D721Med (cell line): ENCODE measurements at regions not wholly inside any gene's neighbourhood (a gene's known extent, or its start where the extent isn't known, plus 50 kb on each side); places are given as distances from the start of the nearest gene placed in this dataset.

ENCODE experiments used
- DNase-seq: peaks from one replicate; pipeline ENCODE4 v3.0.0; 2011; ENCODE audit warnings: low spot score; ENCODE audit not compliant: insufficient read length
- FAIRE-seq: peaks from 2 replicates; lab custom pipeline; 2011; peaks lifted over from hg19 to GRCh38; lab: Jason Lieb, UNC
- TF ChIP-seq, protein P1 (sequence below): IDR thresholded peaks from 2 replicates; pipeline ENCODE4 v1.5.1; 2012; ENCODE audit warnings: mild to moderate bottlenecking, control low read depth; ENCODE audit not compliant: insufficient read depth; ENCODE audit errors: missing control alignments

DNA sequence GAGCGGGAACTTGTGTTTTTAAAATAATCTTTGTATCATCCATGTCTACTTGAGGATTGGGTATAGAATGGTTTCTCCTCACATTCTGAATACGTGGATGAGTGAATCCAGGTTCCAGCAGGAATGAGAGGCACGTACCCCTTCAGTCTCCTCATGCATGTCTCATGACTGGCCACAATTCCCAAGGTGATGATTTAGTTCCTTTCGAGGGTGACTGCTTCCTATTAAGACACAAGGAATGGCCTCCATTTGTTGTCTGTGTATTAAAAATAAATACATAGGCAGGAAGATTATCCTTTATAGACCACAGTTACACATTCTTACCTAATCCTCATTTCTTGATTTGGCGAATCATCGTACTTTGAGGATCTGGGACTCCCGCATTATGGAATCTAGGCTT, 217.0 kb upstream of the LRIG1 start:
- FAIRE-seq (no peak), DNase-seq (no peak)
- TF ChIP-seq, protein P1, sequence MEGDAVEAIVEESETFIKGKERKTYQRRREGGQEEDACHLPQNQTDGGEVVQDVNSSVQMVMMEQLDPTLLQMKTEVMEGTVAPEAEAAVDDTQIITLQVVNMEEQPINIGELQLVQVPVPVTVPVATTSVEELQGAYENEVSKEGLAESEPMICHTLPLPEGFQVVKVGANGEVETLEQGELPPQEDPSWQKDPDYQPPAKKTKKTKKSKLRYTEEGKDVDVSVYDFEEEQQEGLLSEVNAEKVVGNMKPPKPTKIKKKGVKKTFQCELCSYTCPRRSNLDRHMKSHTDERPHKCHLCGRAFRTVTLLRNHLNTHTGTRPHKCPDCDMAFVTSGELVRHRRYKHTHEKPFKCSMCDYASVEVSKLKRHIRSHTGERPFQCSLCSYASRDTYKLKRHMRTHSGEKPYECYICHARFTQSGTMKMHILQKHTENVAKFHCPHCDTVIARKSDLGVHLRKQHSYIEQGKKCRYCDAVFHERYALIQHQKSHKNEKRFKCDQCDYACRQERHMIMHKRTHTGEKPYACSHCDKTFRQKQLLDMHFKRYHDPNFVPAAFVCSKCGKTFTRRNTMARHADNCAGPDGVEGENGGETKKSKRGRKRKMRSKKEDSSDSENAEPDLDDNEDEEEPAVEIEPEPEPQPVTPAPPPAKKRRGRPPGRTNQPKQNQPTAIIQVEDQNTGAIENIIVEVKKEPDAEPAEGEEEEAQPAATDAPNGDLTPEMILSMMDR = no peak

DNA sequence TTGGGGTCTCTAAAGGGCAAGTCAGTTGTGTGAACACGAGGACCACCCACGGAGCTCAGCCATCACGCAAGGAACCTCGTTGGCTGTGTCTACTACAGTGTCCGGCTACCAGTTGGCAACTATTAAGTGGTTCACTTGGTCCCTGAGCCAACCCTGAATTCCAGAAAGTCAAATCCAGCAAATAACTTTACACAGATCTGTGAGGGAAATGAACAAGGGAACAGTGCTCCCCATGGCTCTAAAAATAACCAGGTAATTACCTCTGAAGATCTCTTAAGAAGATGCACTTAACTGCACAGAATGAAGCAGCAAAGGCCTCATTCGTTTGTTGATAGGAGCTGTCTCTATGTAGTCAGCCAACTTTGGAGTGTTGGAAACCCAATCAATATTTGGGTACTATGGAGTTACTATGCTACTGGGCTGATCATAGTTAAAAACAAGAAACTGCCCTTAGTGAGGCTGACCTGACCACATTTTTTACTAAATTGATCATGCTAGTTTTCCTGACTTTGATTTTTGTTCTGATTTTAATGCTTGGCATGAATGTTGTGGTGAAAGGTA, 219.1 kb upstream of the LRIG1 start:
- no peak for DNase-seq
- TF ChIP-seq, protein P1 = no peak
- FAIRE-seq = no peak

DNA sequence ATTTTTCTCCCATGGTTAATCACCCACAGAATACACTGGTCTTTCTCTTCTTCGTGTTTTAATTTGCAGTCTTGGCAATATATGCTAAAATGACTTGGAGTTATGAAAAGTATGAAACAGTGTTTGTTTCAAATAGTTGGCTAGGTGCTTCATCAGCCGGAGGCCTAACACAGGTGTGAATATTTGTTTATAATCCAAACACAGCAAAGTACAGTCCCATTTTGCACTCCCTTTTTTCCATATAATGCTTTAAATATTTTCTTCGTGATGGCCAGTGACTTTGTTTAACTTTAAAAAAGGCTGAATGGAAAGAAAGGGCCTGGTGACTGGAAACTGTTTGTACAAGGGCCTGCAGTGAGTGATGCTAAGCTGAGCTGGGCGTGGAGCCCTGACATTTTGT, 219.7 kb upstream of the LRIG1 start:
- DNase-seq (no peak), FAIRE-seq (no peak)
- TF ChIP-seq, protein P1 = no peak

DNA sequence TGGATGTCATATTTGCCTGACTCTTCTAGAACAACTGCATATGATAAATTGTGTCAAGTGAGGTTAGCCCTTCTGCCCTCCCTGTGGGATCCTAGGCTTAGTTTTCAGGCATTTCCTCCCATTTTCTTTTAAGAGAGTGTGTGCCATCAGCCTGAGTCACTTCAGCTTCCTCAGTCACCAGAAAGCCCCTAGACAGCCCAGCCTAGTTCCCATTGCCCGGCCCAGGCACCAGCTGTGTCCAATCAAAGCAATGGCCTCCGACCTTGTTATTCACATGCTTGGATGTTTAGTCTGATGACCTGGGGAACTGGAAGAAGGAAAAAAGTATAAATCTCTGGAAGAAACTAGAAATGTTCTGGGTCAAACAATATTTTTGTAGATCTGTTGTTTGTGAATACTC, 221.9 kb upstream of the LRIG1 start:
- DNase-seq (no peak), FAIRE-seq (no peak)
- TF ChIP-seq, protein P1 = no peak

DNA sequence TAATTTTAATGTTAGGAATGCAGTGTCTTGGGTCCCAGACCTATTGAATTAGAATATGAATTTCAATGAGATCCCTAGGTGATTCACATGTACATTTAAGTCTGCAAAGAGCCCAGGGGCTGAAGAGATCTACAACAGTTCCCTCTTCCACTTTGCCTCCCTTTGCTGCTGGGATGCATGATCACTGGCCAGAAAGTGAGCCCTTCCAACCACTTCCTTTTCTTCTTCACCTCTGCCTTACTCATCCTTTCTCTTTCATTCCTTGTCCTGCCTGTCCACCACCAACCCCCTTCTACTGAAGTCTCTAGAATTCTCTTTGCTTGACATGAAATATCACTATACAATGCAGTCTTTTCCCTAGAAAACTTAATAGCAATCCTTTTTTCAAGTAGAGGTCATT, 222.4 kb upstream of the LRIG1 start:
- DNase-seq = no peak
- no peak for FAIRE-seq
- TF ChIP-seq, protein P1 = no peak

DNA sequence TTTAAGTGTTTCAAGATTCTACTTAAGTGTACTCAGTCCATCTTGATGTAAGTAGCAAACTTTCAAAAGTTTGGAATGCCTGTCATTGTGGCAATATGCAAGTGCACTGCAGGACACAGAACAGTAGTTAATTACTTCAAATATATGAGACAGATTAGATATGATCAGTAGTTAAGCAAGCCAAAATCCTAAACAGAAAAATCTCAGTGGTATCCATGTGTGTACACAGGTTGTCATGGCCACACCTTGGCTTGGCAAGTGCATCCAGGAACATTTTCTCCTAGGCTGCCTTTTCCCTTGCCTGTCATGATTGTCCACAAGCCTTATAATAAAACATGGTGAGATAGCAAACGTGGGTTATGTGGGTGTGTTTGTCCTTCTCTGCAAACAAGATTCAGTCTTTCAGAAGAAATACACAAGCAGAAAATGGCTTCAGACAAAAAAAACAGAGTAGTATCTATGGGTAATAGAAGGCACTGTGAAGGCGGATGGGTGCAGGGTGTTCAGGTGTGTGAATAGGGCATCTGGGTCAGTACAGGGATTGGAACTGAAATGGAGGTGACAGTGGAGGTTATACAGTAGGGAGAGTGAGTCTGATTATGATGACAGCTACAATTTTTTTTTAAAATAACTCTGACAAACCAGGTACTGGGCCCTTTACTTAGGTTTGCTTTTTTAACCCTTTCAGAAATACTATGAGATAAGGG, 229.0 kb upstream of the LRIG1 start:
- DNase-seq (no peak), FAIRE-seq (no peak)
- TF ChIP-seq, protein P1 = no peak
